ENCODE measurements at regions not wholly inside any gene's neighbourhood (a gene's known extent, or its start where the extent isn't known, plus 50 kb on each side); places are given as distances from the start of the nearest gene placed in this dataset.
"Not testable (repeated sequence)": the region's sequence is repeated elsewhere in the genome, so short reads cannot be mapped to it uniquely, and the experiment has no call there.

- DNase-seq (ENCODE audit: extremely low read depth, low read depth, low spot score): no peak
Measured at GRCh38 chr6:103122766-103123601, 1729.5 kb downstream of the GRIK2 start.

GRCh38 chr6:103119056-103119455 lies 1725.5 kb downstream of the GRIK2 start:
- no peak for DNase-seq (ENCODE audit: extremely low read depth, low read depth, low spot score)

GRCh38 chr6:103114582-103114981 lies 1721.1 kb downstream of the GRIK2 start:
- no peak for DNase-seq (ENCODE audit: extremely low read depth, low read depth, low spot score)

- DNase-seq (ENCODE audit: extremely low read depth, low read depth, low spot score): no peak
Measured at GRCh38 chr6:103113416-103113815, 1719.9 kb downstream of the GRIK2 start.

- DNase-seq (ENCODE audit: extremely low read depth, low read depth, low spot score): no peak
Measured at GRCh38 chr6:103107985-103108384, 1714.5 kb downstream of the GRIK2 start.

- DNase-seq (ENCODE audit: extremely low read depth, low read depth, low spot score): no peak
Measured at GRCh38 chr6:103105686-103106085, 1712.2 kb downstream of the GRIK2 start.

- no peak for DNase-seq (ENCODE audit: extremely low read depth, low read depth, low spot score)
Measured at GRCh38 chr6:103101267-103101666, 1707.8 kb downstream of the GRIK2 start.

GRCh38 chr6:103092414-103092813 lies 1698.9 kb downstream of the GRIK2 start:
- not testable (repeated sequence) for DNase-seq (ENCODE audit: extremely low read depth, low read depth, low spot score)

- no peak for DNase-seq (ENCODE audit: extremely low read depth, low read depth, low spot score)
Measured at GRCh38 chr6:103085801-103086200, 1692.3 kb downstream of the GRIK2 start.

- DNase-seq (ENCODE audit: extremely low read depth, low read depth, low spot score): no peak
Measured at GRCh38 chr6:103081876-103082630, 1688.5 kb downstream of the GRIK2 start.

GRCh38 chr6:103081126-103081525 lies 1687.6 kb downstream of the GRIK2 start:
- DNase-seq (ENCODE audit: extremely low read depth, low read depth, low spot score): no peak

GRCh38 chr6:103080497-103080896 lies 1687.0 kb downstream of the GRIK2 start:
- DNase-seq (ENCODE audit: extremely low read depth, low read depth, low spot score): no peak

GRCh38 chr6:103079867-103080266 lies 1686.4 kb downstream of the GRIK2 start:
- DNase-seq (ENCODE audit: extremely low read depth, low read depth, low spot score): no peak

- no peak for DNase-seq (ENCODE audit: extremely low read depth, low read depth, low spot score)
Measured at GRCh38 chr6:103062136-103062535, 1668.6 kb downstream of the GRIK2 start.

- DNase-seq (ENCODE audit: extremely low read depth, low read depth, low spot score): no peak
Measured at GRCh38 chr6:103047567-103047966, 1654.1 kb downstream of the GRIK2 start.

GRCh38 chr6:103042336-103042735 lies 1648.8 kb downstream of the GRIK2 start:
- DNase-seq (ENCODE audit: extremely low read depth, low read depth, low spot score): no peak

GRCh38 chr6:103036846-103037245 lies 1643.3 kb downstream of the GRIK2 start:
- DNase-seq (ENCODE audit: extremely low read depth, low read depth, low spot score): no peak

GRCh38 chr6:103027271-103027931 lies 1633.9 kb downstream of the GRIK2 start:
- no peak for DNase-seq (ENCODE audit: extremely low read depth, low read depth, low spot score)

- DNase-seq (ENCODE audit: extremely low read depth, low read depth, low spot score): no peak
Measured at GRCh38 chr6:103018426-103018825, 1624.9 kb downstream of the GRIK2 start.

- no peak for DNase-seq (ENCODE audit: extremely low read depth, low read depth, low spot score)
Measured at GRCh38 chr6:103017878-103018277, 1624.4 kb downstream of the GRIK2 start.

GRCh38 chr6:103011605-103012004 lies 1618.1 kb downstream of the GRIK2 start:
- DNase-seq (ENCODE audit: extremely low read depth, low read depth, low spot score): no peak
